Endothelial cell (in vitro differentiated cells): ENCODE measurements at regions not wholly inside any gene's neighbourhood (a gene's known extent, or its start where the extent isn't known, plus 50 kb on each side); places are given as distances from the start of the nearest gene placed in this dataset.
A peak's percentile ranks its signal among the peaks of the same experiment; 100 is the strongest.

Source experiments
- DNase-seq: peaks from one replicate; pipeline ENCODE4 v3.0.0; 2021; ENCODE audit warnings: low spot score
- H3K27ac Mint-ChIP-seq: one replicate; pipeline ENCODE4 v1.8.0; 2021; ENCODE audit warnings: mixed read lengths, inconsistent platforms; ENCODE audit not compliant: unreplicated experiment
- H3K27me3 Mint-ChIP-seq: one replicate; pipeline ENCODE4 v1.8.0; 2021; ENCODE audit warnings: mild to moderate bottlenecking, moderate library complexity, mixed read lengths, inconsistent platforms; ENCODE audit not compliant: unreplicated experiment
- H3K36me3 Mint-ChIP-seq: one replicate; pipeline ENCODE4 v1.8.0; 2021; ENCODE audit warnings: mild to moderate bottlenecking, low read depth, mixed read lengths, inconsistent platforms; ENCODE audit not compliant: unreplicated experiment
- H3K4me1 Mint-ChIP-seq: one replicate; pipeline ENCODE4 v1.8.0; 2021; ENCODE audit warnings: mild to moderate bottlenecking, mixed read lengths, inconsistent platforms; ENCODE audit not compliant: unreplicated experiment
- H3K4me3 Mint-ChIP-seq: one replicate; pipeline ENCODE4 v1.8.0; 2021; ENCODE audit warnings: mild to moderate bottlenecking, mixed read lengths, inconsistent platforms; ENCODE audit not compliant: unreplicated experiment
- H3K9me3 Mint-ChIP-seq: one replicate; pipeline ENCODE4 v1.8.0; 2021; ENCODE audit warnings: mixed read lengths, inconsistent platforms; ENCODE audit not compliant: unreplicated experiment
- CTCF ChIP-seq: fragments of 200-600 bp; sonication (generic); IDR thresholded peaks from one replicate; pipeline ENCODE4 v1.5.0; 2021; ENCODE audit warnings: antibody characterized with exemption; ENCODE audit not compliant: unreplicated experiment

GRCh38 chr1:240027059-240027462, 64.6 kb upstream of the FMN2 start:
- no peaks in the 10 kb centered on the region for H3K4me1 Mint-ChIP-seq
- H3K36me3 Mint-ChIP-seq = no peaks in the 10 kb centered on the region
- no peaks in the 10 kb centered on the region for H3K27me3 Mint-ChIP-seq
- DNase-seq = peak; percentile 58
- peak; percentile 65 for TF ChIP-seq CTCF
- no peaks in the 10 kb centered on the region for H3K9me3 Mint-ChIP-seq
- H3K4me3 Mint-ChIP-seq = no peak overlapping the region
- no peak overlapping the region for H3K27ac Mint-ChIP-seq

GRCh38 chr1:240029418-240029817, 62.3 kb upstream of the FMN2 start:
- Mint-ChIP-seq H3K4me1 (no peaks in the 10 kb centered on the region), H3K27ac (no peak overlapping the region), H3K9me3 (no peaks in the 10 kb centered on the region), H3K36me3 (no peaks in the 10 kb centered on the region), H3K4me3 (no peak overlapping the region), H3K27me3 (peaks cover 2% of the 10 kb centered on the region)
- no peak for TF ChIP-seq CTCF
- no peak for DNase-seq

- Mint-ChIP-seq H3K27ac (no peak overlapping the region), H3K4me1 (no peaks in the 10 kb centered on the region), H3K9me3 (no peaks in the 10 kb centered on the region), H3K27me3 (peaks cover 2% of the 10 kb centered on the region), H3K36me3 (no peaks in the 10 kb centered on the region), H3K4me3 (no peak overlapping the region)
- no peak for TF ChIP-seq CTCF
- no peak for DNase-seq
Observed at GRCh38 chr1:240030236-240030635, 61.4 kb upstream of the FMN2 start.

- H3K36me3 Mint-ChIP-seq = no peaks in the 10 kb centered on the region
- peaks cover 2% of the 10 kb centered on the region for H3K27me3 Mint-ChIP-seq
- no peak for DNase-seq
- no peak for TF ChIP-seq CTCF
- no peaks in the 10 kb centered on the region for H3K9me3 Mint-ChIP-seq
- no peak overlapping the region for H3K27ac Mint-ChIP-seq
- no peak overlapping the region for H3K4me3 Mint-ChIP-seq
- no peaks in the 10 kb centered on the region for H3K4me1 Mint-ChIP-seq
Observed at GRCh38 chr1:240031009-240031408, 60.7 kb upstream of the FMN2 start.

- H3K36me3 Mint-ChIP-seq = no peaks in the 10 kb centered on the region
- H3K27me3 Mint-ChIP-seq = peaks cover 2% of the 10 kb centered on the region
- no peak for TF ChIP-seq CTCF
- no peaks in the 10 kb centered on the region for H3K4me1 Mint-ChIP-seq
- no peak for DNase-seq
- H3K4me3 Mint-ChIP-seq = no peak overlapping the region
- H3K27ac Mint-ChIP-seq = no peak overlapping the region
- H3K9me3 Mint-ChIP-seq = no peaks in the 10 kb centered on the region
Observed at GRCh38 chr1:240031414-240031813, 60.3 kb upstream of the FMN2 start.
